Stimulated activated CD4-positive, alpha-beta T cell treated with anti-CD3 and anti-CD28 coated beads, Interleukin-15, amount 100 ng/mL, for 48 hours (primary cell): ENCODE measurements at regions not wholly inside any gene's neighbourhood (a gene's known extent, or its start where the extent isn't known, plus 50 kb on each side); places are given as distances from the start of the nearest gene placed in this dataset.
"Not testable (repeated sequence)": the region's sequence is repeated elsewhere in the genome, so short reads cannot be mapped to it uniquely, and the experiment has no call there.

Source experiments
- DNase-seq, 2 donors: peaks; one replicate each; pipeline ENCODE4 v3.0.0-alpha.2; 2020; ENCODE audit warnings: low read depth in 2 of 2

DNA sequence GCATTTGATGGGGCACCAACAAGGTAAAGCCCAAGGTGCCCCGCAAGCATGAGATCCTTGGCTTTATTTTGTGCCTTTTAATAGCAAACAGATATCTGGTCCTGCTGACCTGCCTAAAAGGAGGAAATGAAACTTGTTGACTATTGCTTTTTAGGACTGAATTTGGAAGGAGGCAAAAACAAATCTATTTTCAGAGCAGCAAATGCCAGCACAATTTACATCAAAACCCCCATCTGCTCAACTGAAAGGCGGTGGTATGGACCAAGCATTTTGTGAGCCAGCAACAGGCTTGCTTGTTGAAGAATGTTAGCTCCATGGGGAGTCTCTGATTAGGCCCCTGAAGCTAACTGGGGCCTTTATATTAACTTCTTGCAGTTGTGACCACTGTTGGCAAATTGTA lies 192.6 kb upstream of the E2F8 start:
- DNase-seq: no peak

DNA sequence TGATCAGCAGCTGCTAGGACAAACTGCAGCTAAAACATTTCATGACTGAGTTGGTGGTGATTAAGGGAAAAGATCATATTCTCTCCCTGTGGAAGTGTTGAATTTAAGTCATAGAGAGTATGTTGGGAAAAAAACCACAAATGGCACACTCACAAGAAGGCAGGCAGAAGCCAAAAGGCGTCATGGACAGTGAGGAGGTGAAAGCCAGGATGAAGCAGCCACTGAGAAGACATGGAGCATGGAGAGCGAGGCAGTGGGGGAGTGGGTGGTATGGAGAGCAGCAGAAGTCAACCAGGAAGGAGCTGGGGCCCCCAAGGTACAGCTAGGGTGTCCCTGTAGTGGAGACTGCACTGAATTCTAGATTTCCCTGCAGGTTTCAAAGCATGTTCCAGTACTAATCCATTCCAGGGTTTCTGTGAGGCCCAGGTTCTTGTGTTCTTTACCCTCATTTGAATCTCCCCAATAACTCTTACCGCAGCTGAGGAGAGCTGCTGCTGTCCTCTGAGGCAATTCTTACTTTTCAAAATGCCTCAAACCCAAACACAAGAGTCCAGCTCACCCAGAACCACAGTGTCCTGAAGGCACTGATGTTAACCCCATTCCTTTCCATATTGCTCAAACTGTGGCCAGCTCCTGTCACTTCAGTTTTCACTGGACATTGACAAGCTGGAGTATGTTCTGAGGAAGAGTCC lies 191.8 kb upstream of the E2F8 start:
- DNase-seq: no peak

DNA sequence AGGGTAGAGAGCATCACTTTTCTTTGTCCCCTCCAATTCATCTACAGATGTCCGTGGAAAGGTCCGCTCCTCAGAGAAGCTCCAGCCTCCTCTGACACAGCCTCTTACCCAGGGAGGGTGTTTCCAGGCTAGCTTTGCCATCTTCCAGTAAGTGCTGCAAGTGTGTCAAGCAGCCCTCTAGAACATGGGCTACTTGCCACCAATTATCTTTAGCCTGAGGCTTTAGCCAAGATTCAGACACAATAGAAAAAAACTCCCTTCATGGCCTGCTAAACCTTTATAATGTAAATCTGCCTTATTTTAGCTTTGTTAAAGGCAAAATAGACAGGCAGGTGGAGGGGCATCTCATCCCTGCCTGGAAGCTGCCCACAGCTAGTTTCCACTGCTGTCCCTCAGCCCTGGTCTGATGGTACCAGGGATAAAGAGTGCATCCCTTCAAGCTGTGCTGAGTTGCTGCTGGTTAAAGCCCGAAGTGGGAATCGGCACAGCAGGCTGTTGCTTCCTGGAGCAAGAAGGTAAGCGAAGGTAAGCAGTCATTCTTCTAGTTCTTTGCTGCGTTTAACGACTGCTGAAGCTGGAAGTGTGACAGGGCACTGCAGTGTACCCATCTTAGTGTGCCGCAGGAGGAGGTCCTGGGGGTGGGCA lies 190.1 kb upstream of the E2F8 start:
- no peak for DNase-seq

DNA sequence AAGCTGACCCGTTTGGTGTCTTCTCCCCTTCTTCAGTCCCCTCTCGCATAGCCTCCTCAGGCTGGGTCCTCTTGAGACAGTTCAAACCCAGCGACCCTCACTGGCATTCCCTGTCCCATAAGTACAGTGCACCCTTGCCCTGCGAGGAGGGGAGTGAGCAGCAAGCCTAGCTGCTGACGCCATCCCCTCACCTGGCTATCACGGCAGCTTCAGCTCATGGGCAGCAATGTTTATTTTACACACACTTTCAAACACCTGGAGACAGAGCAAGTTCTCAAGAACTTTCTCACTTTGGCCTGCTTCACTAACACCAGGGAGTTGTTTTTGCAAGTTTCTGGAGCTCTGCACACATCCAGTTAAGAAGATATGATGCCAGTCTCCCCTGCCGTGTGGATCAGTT lies 189.6 kb upstream of the E2F8 start:
- no peak for DNase-seq

DNA sequence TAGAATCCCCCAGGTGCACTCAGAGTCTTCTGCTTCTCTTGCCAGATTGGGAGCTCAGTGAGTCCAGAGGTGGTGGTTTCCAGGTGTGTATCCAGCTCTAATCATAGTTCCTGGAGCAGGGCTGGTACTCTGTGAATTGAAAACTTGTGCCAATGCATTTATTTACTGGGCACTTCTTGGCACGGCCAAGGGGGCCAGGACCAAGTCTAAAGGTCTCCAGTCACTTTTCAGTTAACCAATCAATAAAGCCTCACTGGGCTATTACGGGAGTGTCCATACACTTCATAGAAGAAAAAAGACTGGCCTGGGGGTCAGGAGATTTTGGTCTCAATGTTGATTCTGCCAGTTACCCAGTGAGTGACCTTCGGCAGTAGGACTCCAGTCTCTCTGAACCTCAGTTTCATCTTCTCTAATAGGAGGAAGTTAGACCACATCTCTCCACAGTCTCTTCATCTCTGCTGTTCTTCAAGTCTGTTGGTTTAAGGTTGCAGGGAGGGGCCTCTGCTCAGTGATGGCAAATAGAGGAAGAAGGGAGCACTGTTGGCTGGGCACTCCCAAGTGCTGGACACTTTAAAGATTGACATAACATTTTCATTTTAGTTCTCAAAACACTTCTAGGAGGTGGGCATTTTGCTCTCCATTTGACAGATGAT lies 188.5 kb upstream of the E2F8 start:
- no peak for DNase-seq

DNA sequence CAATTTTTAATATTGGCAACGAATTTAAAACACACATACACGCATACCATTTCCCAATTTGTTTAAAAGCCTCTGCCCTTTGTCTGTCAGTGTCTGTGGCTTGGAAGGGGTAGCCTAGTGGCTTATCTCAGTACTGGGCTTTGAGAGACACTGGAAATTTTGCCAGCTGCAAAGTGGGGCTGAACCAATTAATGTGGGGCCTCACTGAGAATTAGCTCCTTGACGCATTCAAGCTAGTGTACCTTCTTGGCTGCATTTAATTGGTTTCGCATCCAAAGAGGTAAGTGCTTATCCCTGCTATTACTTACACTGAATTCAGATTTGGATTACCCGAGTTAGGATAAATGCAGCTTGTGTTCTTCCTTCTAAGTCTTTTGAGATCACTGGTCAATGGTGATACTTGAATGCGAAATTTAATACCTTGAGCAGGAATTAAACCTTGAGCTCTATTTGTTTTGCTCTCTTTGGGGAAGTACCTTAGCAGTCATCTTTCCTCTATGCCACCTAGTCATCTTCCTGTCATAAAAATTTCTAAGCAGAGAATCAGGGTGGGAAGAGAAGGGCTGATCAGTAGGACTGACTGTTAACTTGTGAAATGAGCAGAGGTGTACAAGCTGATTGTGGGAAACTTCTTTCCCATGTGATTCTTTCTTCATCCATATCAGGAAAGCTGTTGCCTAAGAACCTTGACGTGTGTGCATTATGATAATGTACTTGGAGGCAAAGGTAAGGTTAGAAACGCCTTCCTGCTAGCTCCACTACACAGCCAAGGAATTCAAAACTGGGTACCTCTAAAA lies 187.7 kb upstream of the E2F8 start:
- no peak for DNase-seq

DNA sequence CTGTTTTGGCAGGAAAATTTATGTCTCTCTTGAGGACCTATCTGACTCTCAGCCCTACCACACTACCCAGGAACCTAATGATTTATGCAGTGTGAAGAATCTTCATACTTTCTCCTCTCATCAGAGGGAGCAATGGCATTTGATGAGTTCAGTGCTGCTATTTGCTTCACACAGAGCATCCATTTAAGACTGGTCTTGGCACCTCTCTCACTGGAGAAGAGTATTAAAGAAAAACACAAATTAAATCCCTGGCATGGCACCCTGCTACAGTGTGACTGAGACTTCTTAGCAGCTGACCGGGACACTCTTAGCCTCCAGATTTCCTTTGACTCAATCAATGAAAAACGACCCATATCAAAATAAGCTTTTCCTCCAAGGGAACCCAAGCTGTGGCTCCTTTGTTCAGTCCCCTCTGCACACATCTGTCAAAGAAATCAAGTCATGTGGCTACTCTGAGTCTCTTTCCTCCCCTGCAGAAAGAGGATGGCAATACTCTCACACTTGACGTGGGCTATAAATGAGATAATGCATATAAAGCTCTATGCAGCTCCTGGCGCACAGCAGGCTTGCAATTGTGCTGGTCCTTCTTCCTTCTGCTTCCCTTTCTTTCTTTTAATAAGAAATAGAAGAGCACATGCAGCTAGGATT lies 186.1 kb upstream of the E2F8 start:
- no peak for DNase-seq

DNA sequence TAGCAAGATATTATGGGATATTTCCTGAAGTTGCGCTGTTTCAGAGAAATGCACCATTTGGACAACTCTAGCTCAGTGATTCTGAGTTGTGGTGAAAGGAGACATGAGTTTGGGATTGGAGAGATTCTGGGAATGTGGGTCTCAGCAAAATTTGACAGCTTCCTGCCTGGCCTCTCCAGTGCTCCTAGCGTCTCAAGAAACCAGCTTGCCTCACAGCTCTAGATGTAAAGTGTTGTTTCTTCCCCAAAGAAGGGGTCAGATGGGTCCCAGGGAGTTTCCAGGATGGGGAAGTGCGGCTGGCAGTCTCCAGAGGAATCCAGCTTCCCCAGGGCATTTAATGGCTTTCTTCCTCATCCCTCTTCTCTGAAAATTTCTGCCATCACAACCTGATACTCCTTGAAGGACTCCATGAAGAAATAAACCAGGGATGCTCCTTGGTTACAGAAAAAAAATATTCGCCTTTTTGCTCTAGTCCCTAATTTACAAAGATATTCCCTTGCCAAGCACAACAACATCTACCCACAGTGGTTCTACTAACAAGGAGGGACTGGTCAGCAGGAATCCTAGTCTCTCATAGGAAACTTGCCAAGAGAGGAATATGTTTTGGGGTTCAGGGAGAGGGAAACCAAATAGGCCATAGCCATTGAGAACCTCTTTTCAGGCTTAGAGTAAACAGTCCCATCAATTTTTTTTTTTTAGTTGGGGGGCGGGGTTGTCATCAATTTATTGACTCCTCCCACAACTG lies 185.4 kb upstream of the E2F8 start:
- DNase-seq: no peak

DNA sequence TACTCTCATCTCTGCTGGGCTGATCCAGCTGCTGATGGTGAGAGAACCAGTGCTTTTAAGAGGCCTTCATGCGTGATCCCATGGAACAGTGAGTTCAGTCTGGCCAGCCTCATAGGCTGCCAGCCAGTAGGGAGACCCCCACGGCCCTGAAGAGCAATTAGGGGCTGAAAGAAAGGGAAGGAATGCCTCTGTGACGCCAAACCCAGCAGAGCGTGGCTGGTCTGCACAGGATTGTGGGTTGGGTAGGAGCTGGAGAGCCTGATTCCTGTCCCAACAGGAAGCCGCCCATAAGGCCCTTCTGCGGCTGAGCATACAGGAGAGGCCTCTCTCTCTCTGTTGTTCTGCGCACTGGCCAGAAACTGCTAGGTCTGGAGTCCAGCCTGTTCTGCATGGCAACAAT lies 181.5 kb upstream of the E2F8 start:
- no peak for DNase-seq

DNA sequence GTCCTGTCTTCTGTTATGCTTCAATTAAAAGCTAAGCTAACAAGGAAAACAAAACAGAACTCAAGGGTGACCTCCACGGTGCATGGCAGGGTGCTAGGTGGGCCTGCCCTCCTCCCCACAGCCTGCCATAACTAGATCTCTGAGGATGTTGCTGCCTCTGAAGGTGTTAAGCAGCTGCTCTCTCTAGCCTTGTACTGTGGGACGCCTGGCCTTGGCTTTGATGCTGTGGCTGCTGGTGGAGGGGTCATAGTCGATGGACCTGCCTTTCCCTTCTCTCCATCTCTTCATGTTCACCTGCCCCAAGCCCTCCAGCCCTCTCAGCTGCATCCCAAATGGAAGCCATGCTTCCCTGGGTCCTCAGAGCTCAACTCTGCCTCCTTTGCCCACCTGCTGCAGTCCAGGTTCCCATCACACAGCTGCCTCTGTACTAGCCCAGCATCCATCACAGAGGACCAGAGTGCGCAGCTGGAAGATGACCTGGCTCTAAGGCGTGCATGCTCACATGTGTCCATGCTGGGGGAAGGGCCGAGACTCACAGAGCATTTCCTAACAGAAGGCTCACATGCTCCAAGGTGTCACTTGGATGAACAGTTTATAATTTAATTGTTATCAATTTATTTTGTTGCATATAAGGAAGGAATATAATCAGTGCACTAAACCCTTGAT lies 180.3 kb upstream of the E2F8 start:
- no peak for DNase-seq

DNA sequence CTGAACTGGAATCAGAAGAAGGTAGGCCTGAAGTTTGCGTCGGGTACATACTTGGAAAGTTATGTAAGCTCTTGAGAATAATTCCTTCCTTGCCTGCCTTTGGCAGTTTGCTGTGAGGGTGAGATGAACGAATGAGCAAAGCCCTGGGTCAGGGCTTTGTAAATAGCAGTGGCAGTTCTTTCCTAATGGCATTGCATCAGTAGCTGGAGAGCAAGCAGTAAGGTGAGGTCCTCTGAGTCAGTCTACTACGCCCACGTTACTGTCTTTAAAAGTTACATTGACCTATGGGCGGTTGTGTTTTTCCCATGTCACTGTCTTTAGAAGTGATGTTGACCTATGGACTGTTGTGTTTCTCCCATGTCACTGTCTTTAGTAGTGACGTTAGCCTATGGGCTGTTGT lies 179.1 kb upstream of the E2F8 start:
- DNase-seq: no peak

DNA sequence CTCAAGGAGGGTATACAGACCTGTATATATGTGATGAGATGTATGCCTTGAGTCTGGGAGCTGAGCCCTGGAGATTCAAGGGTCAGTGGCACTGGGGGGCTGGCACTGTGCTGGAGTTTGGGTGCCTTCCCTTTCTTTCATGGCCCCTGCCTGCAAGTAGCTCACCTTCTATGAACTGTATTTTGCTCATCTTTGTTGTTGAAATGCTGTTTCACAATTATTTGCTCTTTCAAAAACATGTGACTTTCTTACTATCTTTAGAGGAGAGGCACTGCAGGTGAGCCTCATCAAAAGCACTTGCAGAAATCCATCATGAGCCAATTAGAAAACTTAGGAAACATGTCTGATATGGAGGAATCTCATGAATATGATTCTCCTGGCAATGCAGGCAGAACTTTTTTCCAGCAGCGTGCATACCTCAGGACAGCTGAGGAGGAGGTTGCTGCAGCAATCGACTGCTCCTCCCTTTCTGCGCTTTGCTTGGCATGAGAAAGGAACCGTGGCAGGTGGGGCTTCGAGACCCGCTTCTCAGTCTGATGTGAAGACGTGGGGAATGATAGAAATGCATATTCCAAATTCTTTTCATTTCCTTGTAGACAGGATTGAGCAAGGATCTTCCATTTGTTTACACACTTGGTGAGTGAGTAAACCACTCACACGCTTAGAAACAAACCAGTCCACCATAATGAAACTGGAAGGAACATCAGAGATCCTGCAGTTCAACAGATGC lies 178.4 kb upstream of the E2F8 start:
- no peak for DNase-seq

DNA sequence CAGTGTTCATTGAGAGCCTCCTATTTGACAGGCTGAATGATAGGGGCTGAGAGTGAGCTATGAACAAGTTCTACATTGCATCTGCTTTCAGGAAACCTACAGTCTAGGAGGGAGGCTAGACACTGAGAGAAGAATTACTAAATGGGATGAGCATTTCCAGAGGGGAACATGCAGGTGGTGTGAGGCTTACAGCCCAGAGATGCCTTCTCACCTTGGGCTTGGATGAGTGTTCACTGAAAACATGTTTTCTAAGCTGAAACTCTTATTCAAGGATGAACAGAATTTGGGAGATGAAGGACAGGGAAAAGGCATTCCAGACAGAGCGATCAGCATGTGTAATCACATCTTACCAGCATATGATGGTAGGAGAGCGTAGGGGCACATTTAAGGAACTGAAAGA lies 177.5 kb upstream of the E2F8 start:
- no peak for DNase-seq

DNA sequence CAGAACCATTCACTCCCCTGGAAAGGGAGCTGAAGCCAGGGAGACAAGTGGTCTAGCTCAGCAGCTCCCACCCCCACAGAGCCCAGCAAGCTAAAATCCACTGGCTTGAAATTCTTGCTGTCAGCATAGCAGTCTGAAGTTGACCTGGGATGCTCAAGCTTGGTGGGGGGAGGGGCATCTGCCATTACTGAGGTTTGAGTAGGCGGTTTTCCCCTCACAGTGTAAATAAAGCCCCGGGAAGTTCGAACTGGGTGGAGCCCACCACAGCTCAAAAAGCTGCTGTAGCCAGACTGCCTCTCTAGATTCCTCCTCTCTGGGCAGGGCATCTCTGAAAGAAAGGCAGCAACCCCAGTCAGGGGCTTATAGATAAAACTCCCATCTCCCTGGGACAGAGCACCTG lies 171.3 kb upstream of the E2F8 start:
- not testable (repeated sequence) for DNase-seq

DNA sequence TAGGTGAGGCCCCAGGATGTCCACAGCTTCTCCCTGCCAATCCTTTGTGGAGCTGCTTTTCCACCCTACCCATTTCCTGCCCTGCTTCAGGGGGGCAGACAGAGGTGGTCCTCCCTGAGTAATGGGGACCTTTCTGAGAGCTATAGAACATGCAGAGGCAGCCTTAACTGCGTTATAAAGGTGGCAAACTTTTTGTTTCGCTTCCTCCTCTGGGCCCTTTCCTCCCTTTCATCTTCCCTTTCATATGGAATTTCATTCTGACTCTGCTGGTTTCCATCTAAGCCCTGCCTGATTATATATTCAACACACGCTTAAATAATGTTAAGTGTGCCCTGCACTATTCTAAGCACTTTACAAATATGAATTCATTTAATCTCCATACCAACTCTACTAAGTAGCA lies 169.3 kb upstream of the E2F8 start:
- DNase-seq: no peak

DNA sequence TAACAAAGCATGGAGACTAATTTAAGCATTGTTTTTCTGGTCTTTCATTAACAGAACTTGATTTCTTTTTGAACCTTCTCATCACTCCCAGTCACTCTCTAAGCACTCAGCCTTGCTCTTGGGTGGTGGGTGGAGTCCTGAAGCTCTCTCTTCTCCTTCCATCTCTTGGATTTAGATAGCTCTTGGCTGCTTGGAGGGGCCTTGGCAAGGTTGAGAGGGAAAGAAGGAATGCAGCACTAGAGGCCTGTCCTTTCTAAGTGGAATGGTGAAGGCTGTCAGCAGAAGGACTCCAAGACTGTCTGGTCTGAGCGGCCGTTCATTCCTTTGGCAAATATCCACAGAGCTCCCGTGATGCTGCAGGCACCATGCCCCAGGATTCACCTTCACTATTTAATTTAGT lies 168.6 kb upstream of the E2F8 start:
- DNase-seq: no peak

DNA sequence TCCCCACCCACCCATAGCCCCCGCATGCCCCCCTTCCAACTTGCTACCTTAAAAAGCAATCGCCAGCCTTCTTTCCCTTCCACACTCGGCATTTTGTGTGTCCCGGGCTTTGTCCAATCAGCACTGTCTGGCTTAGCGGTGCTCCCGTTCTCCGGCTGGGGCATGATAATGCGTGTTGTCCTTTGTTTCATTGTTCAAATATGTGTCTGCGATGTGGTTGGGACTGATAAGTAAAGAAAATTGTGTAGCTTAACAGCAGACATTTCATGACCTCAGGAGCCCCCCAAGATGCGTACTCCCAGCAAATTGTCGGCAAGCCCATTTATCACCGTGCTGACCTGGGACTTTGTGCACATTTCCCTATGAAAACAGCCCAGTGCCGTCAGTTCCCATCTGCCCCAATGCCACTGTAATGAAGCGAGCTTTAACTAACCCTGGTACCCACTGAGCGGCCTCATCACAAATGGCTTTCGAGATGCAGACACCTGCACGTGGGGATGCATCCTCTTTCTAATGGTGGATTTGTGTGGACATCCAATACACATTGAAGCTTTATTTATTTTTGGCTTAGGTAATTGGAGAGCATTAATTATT lies 167.0 kb upstream of the E2F8 start:
- DNase-seq: no peak

DNA sequence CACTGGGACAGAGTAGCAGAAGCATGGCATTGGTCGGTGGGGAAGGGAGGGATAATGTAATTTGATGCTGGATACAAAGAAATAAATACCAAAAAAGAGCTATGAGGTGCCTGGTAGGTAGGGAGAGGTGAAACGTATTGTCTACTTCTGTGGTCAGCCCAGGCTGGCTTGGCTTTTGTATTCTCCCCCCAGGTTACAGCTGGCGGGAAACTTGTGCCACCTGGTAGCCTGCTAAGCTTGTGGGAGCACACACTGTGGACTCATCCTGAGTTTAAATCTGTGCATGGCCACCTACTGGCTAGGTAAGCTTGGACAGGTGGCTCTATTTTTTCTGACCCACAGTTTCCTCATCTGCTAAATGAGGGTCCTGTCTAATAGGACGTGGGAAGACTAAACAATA lies 165.2 kb upstream of the E2F8 start:
- no peak for DNase-seq

DNA sequence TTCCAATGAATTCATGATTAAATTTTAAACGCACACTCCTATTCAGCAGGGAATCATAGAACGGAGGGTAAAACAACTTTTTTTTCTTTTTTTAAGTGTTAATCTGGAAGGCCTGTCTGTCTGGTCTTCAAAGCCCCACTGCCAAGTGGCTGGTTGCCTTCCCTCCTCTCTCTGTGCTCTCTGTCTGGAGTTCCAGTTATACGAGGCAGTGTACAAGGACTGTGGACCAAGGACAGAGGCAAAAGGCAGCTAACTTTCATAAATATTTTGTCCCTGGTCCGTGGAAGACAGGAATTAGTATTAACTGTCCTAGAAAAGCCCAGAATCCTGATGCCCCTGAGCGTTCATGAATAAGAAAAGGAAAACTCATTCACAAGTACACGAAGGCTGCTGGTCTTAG lies 164.0 kb upstream of the E2F8 start:
- DNase-seq: no peak
